Activated CD4-positive, alpha-beta T cell treated with anti-CD3 and anti-CD28 coated beads, Interleukin-2, amount 10 ng/mL, durations not matched to agents 24 days and 14 days (primary cell): ENCODE measurements at regions not wholly inside any gene's neighbourhood (a gene's known extent, or its start where the extent isn't known, plus 50 kb on each side); places are given as distances from the start of the nearest gene placed in this dataset.

ENCODE experiments used
- DNase-seq: peaks from one replicate; pipeline ENCODE4 v3.0.0; 2022
- H3K27ac Mint-ChIP-seq: one replicate; pipeline ENCODE4 v1.8.0; 2022; ENCODE audit warnings: mild to moderate bottlenecking, mixed read lengths
- H3K27me3 Mint-ChIP-seq: one replicate; pipeline ENCODE4 v1.8.0; 2022; ENCODE audit warnings: mixed read lengths
- H3K36me3 Mint-ChIP-seq: one replicate; pipeline ENCODE4 v1.8.0; 2022; ENCODE audit warnings: low read depth, mild to moderate bottlenecking, mixed read lengths
- H3K4me1 Mint-ChIP-seq: one replicate; pipeline ENCODE4 v1.8.0; 2021; ENCODE audit warnings: mixed read lengths
- H3K4me3 Mint-ChIP-seq: one replicate; pipeline ENCODE4 v1.8.0; 2022; ENCODE audit warnings: mild to moderate bottlenecking, moderate library complexity, mixed read lengths
- H3K9me3 Mint-ChIP-seq: one replicate; pipeline ENCODE4 v1.8.0; 2021; ENCODE audit warnings: mixed read lengths
- intact Hi-C: fragments of 100-400 bp; cut with micrococcal nuclease; formaldehyde crosslinking; loops from one replicate; pipeline ENCODE4 v1.15.1; 2023

DNA sequence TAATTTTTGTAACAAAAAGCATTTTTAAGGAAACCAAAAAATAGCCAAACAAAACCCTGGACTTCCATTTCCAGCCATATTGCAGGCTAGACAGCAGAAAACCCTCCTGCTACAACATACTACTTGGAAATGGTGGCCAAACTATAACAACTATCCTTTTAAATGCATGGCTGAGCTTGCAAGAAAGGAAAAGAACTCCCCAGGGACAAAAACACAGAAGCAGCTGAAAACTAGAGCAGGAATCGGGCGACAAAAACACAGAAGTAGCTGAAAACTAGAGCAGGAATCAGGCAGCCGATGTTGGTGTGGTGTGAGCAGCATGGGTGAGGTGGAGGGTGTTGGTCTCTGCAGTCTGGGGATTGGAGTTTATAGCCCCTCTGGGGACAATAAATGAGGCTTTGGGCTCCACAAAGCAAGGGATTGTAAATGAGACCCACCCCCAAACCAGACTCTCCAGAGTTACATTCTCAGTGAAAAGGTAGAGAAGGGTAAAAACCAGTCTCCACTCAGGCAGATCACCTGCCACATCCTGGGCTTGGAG is 95.2 kb downstream of the C9orf50 start:
- intact Hi-C loops, result no loop called here
- Mint-ChIP-seq H3K27ac (no peak overlapping the region), H3K4me3 (no peak overlapping the region), H3K9me3 (peaks cover 22% of the 10 kb centered on the region), H3K27me3 (peaks cover 22% of the 10 kb centered on the region), H3K36me3 (peaks cover 6% of the 10 kb centered on the region), H3K4me1 (peaks cover 3% of the 10 kb centered on the region)
- DNase-seq, result no peak

DNA sequence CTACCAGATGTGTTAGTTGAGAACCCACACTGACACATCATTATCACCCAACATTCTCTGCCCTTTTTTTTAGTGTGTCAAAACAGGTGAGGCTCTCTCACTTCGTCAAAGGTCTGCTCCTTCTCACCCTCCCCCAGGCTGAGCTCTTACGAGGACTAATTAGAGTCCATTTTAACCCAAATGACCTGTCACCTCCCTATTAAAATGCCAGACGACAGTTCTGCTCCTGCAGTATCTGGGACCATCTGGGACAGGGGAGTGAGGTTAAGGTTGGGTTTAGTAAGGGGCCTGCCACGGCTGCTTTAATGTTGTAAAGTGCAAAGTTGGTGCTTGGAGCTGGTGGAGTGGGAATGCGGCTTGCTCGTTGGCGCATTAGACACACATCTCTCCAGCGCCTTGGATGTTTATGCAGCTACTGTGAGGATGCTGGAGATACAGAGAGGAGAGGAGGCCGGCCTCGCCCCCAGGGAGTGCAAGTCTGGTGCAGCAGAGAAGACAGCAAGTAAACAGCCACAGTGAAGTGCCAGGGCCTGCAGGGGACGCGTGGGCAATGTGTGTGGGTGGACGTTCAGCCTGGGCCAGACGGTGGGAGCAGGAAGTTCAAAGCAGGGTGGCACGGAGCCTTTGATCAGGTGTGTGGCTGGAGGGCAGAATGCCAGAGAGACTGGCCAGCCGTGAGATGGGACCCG is 96.2 kb downstream of the C9orf50 start:
- Mint-ChIP-seq H3K27me3 (peaks cover 20% of the 10 kb centered on the region), H3K36me3 (peaks cover 6% of the 10 kb centered on the region), H3K4me1 (peaks cover 1% of the 10 kb centered on the region), H3K4me3 (no peak overlapping the region), H3K9me3 (peaks cover 20% of the 10 kb centered on the region), H3K27ac (no peak overlapping the region)
- intact Hi-C loops, result no loop called here
- no peak for DNase-seq

DNA sequence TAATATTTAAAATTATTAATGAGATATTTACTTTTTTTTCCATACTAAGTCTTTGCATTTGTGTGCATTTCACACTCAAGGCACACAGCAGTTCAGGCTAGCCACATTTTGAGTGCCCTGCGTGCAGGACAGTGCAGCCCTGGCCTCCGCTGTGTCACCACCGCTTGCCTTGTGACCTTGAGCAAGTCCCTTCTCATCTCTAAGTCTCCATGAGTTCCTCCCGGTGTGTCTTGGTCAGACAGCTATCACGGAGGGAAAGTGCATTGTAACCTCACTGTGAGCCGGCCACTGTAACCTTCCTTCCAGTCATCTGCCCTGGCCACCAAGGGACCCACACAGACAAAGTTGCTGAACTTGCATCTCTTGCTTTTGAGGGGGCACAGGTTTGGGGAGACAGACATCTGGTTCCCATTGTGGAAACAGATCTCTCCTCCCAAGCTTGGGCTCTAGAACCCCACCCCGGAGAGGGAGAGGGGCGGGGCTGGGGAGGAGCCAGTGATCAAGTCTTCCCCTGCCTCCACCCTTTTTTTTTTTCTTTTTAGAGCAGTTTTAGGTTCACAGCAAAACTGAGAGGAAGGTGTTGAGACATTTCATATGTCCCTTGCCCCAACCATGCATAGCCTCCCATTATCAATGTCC is 96.8 kb downstream of the C9orf50 start:
- Mint-ChIP-seq H3K4me1 (no peaks in the 10 kb centered on the region), H3K36me3 (peaks cover 6% of the 10 kb centered on the region), H3K9me3 (peaks cover 16% of the 10 kb centered on the region), H3K27ac (no peak overlapping the region), H3K27me3 (peaks cover 18% of the 10 kb centered on the region), H3K4me3 (no peak overlapping the region)
- intact Hi-C loops, result no loop called here
- no peak for DNase-seq

DNA sequence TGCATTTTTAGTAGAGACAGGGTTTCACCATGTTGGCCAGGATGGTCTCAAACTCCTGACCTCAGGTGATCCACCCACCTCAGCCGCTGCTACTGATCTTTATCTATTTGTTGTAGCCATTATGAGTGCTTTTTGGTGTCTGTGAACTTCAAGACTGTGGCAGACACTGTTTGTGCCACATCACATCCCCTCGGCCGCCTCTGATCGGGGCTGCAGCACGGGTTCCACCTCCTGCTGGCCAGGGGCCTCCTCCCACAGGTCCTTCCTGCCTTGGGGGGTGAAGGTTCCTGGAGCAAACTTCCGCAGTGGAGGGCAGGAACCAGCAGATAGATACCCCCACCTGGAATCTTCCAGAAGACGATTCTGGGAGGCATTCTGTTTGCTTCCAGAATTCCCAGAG is 98.5 kb downstream of the C9orf50 start:
- peaks cover 2% of the 10 kb centered on the region for H3K36me3 Mint-ChIP-seq
- intact Hi-C loops, result no loop called here
- no peak overlapping the region for H3K27ac Mint-ChIP-seq
- DNase-seq, result no peak
- H3K27me3 Mint-ChIP-seq, result peaks cover 12% of the 10 kb centered on the region
- no peak overlapping the region for H3K4me3 Mint-ChIP-seq
- H3K4me1 Mint-ChIP-seq, result no peaks in the 10 kb centered on the region
- peaks cover 7% of the 10 kb centered on the region for H3K9me3 Mint-ChIP-seq

DNA sequence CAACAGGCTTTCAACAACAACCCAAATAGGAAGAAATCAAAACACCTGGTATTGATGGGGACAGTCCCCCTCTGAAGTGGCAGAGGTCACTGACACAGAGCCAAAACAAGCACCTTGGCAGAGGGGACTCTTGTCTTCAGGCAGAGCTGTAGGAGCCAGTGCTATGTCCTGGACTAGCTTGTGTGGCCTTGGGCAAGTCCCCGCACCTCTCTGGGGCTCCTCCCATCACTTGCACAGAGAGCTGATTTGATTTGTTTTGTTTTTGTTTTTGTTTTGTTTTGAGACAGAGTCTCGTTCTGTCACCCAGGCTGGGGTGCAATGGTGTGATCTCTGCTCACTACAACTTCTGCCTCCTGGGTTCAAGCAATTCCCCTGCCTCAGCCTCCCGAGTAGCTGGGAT is 100.8 kb downstream of the C9orf50 start:
- H3K27me3 Mint-ChIP-seq, result peaks cover 3% of the 10 kb centered on the region
- H3K36me3 Mint-ChIP-seq, result no peaks in the 10 kb centered on the region
- intact Hi-C loops, result no loop called here
- peaks cover 4% of the 10 kb centered on the region for H3K9me3 Mint-ChIP-seq
- DNase-seq, result no peak
- no peak overlapping the region for H3K27ac Mint-ChIP-seq
- no peak overlapping the region for H3K4me3 Mint-ChIP-seq
- no peaks in the 10 kb centered on the region for H3K4me1 Mint-ChIP-seq

DNA sequence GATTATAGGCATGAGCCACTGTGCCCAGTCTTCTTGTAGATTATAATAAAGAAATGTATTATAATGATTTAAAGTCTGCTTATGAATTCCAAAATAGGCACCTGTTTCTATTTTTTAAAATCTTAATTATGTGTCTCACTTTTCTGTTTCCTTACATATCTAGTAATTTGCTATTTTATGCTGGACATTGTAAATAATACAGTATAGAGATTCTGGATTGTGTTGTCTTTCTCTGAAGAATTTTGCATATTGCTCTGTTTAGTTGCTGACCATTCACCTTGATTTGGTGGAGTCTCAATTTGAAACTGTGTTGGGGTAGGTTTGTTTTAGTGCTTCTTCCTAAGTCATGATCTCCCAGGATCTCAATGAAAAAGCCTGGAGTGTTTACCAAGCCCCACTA is 102.8 kb downstream of the C9orf50 start:
- DNase-seq, result no peak
- Mint-ChIP-seq H3K27ac (no peak overlapping the region), H3K27me3 (no peaks in the 10 kb centered on the region), H3K9me3 (peaks cover 11% of the 10 kb centered on the region), H3K4me1 (no peaks in the 10 kb centered on the region), H3K36me3 (no peaks in the 10 kb centered on the region), H3K4me3 (no peak overlapping the region)
- intact Hi-C loops, result no loop called here

DNA sequence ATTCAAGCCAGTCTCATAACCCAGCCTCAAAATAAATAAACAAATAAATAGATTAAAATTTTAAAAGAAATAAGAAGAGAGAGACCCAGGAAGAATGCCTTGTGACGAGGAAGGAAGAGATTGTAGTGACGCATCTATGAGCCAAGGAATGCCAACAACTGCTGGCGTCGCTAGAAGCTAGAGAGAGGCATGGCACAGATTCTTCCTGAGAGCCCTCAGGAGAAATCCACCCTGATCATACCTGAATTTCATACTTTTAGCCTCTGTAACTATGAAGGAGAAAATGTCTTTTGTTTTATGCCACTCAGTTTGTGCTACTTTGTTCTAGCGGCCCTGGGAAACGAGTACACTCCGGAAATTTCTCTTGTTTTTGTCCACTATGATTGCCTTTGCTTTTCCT is 103.9 kb downstream of the C9orf50 start:
- Mint-ChIP-seq H3K27ac (no peak overlapping the region), H3K27me3 (no peaks in the 10 kb centered on the region), H3K9me3 (peaks cover 12% of the 10 kb centered on the region), H3K36me3 (no peaks in the 10 kb centered on the region), H3K4me1 (no peaks in the 10 kb centered on the region), H3K4me3 (no peak overlapping the region)
- intact Hi-C loops, result no loop called here
- no peak for DNase-seq

DNA sequence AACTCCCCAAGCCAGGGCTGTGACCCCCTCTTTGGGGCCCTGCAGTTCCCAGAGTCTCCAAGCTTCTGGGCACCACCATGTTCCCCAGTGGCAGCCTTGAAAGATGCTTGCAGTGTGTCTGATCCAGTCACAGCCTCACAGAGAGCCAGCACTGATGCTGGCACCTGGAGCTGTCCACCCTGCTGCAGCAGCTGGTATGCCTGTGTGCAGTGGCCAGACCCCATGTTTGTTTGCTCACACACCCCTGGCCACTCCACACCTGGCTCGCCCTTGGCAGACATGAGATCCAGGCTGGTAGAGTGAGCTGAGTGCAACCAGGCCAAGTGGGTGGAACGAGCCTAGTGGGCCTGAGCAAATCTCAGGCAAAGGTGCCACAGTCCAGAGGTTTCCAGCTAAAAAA is 106.0 kb downstream of the C9orf50 start:
- H3K27ac Mint-ChIP-seq, result no peak overlapping the region
- no peak overlapping the region for H3K4me3 Mint-ChIP-seq
- intact Hi-C loops, result no loop called here
- no peaks in the 10 kb centered on the region for H3K4me1 Mint-ChIP-seq
- H3K36me3 Mint-ChIP-seq, result no peaks in the 10 kb centered on the region
- peaks cover 12% of the 10 kb centered on the region for H3K9me3 Mint-ChIP-seq
- DNase-seq, result no peak
- no peaks in the 10 kb centered on the region for H3K27me3 Mint-ChIP-seq

DNA sequence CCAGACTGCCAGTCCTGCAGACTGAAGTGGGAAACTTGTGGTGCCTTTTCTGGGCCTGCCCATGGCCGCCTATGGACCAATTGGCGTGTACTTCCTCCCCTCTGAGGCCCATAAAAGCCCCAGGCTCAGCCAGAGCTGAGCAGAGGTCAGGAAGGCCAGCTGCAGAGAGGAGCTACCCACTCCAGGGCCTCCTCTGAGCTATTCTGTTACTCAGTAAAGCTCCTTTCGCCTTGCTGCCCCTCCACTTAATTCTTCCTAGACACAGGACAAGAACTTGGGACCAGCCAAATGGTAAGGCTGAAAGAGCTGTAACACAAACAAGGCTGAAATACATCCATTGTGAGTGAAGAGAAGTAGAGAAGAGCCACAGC is 106.4 kb downstream of the C9orf50 start:
- Mint-ChIP-seq H3K9me3 (peaks cover 12% of the 10 kb centered on the region), H3K4me3 (no peak overlapping the region), H3K4me1 (peaks cover 1% of the 10 kb centered on the region), H3K27ac (no peak overlapping the region), H3K36me3 (no peaks in the 10 kb centered on the region), H3K27me3 (no peaks in the 10 kb centered on the region)
- intact Hi-C loops, result no loop called here
- DNase-seq, result no peak

DNA sequence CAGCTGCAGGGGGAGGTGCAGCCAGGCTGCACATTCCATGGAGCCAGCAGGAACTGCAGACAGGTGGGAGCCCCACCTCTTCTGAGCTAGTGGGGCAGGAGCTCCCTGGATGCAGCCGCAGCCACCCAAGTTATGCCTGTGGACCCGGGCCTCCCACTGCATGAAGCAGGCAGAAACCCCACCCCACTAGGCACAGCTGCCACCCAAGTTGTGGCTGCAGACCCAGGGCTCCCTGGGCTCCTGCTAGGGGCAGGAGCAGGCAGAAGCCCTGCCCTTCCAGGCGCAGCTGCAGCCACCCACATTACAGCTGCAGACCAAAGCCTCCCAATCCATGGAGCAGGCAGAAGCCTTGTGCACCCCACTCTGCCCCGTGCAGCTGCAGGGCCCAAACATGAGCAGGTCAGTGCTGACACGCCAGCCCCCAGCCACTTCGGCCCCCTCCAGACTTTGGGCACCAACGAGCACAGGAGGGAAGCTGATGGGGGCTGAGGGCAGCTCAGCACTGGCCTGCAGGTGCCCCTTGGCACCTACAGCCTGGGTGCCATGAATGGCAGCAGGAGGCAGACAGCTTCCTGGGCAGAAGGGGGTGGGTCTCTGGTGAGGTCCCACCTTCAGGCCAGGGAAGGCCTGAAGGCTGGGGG is 106.9 kb downstream of the C9orf50 start:
- no peak for DNase-seq
- Mint-ChIP-seq H3K27ac (no peak overlapping the region), H3K9me3 (peaks cover 12% of the 10 kb centered on the region), H3K4me3 (no peak overlapping the region), H3K4me1 (peaks cover 4% of the 10 kb centered on the region), H3K27me3 (peaks cover 1% of the 10 kb centered on the region), H3K36me3 (no peaks in the 10 kb centered on the region)
- intact Hi-C loops, result no loop called here

DNA sequence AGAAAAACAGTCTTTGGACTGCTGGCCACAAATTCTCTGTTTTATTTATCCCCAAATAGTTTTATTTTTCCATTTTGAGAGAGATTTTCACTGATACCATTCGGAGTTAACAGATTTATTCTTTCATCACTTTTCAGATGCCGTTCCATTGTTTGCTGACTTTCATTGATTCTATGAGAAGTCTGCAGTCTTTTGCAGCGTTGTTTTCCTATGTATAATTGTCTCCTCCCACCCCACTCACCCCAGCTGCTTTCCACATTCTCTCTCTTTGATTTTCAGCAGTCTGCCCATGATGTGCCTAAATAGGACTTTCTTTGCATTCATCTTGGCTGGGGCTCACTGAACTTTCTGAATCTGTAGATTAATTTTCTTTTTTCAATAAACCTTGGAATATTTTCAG is 107.6 kb downstream of the C9orf50 start:
- Mint-ChIP-seq H3K36me3 (no peaks in the 10 kb centered on the region), H3K9me3 (peaks cover 12% of the 10 kb centered on the region), H3K27ac (no peak overlapping the region), H3K4me1 (peaks cover 4% of the 10 kb centered on the region), H3K4me3 (no peak overlapping the region), H3K27me3 (peaks cover 1% of the 10 kb centered on the region)
- intact Hi-C loops, result no loop called here
- no peak for DNase-seq

DNA sequence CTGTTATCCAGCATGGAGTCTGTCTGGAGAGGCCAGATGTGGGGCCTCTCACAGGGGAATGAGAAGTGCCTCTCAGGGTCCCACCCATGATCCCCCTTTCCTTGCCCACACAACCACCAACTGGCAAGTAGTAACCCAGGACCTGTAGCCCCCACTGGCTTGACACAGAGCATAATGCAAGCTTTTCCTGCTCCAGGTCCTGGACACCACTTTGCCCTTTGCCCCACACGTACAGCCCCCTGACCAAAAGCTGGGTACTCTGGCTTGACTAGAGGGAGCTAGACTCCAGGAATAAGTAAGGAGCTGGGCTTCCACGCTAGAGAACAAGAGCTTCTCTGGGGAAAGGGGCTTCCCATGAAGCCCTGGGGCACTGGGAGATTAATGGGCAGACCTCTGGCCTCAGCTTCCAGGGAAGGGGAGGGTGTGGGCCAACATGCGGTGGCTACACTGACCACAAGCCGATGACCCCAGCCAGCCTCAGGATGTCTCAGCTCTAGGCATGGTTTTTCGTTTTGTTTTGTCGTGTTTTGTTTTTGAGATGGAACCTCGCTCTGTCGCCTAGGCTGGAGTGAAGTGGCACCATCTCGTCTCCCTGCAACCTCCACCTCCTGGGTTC is 109.5 kb downstream of the C9orf50 start:
- Mint-ChIP-seq H3K9me3 (peaks cover 12% of the 10 kb centered on the region), H3K27ac (no peak overlapping the region), H3K27me3 (peaks cover 1% of the 10 kb centered on the region), H3K4me3 (no peak overlapping the region), H3K36me3 (peaks cover 2% of the 10 kb centered on the region), H3K4me1 (peaks cover 4% of the 10 kb centered on the region)
- DNase-seq, result no peak
- intact Hi-C loops, result no loop called here

DNA sequence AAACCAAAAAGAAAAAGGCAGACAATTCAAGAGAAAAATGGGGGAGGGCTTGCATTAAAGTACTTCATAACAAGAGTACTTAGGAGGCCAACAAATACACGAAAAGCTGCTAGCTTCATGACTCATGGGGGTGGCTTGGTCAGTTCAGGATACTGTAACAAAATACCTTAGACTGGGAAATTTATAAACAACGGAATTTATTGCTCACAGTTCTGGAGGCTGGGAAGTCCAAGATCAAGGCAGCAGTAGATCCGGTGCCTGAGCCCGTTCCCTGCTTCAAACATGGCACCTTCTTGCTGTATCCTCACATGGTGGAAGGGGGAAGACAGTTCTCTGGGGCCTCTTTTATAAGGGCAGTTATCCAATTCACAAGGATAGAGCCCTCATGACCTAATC is 111.4 kb downstream of the C9orf50 start:
- Mint-ChIP-seq H3K36me3 (peaks cover 7% of the 10 kb centered on the region), H3K27ac (no peak overlapping the region), H3K27me3 (peaks cover 1% of the 10 kb centered on the region), H3K9me3 (peaks cover 7% of the 10 kb centered on the region), H3K4me3 (no peak overlapping the region), H3K4me1 (peaks cover 4% of the 10 kb centered on the region)
- intact Hi-C loops, result no loop called here
- no peak for DNase-seq

DNA sequence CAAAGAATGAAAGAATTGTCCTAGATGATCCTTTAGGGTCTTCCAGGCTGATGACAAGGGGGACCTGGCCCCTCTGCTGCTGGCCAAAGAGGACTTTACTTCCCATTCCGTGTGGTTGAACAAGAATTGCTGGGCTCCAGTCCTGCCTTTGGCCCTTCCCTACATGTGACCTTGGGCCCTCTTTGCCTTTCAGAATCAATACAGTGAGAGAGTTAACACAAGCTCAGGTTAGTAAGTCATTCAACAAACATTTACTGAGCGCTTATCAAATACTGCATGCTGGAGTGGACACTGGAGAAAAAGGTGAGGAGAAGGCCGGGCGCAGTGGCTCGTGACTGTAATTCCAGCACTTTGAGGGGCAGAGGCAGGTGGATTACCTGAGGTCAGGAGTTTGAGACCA is 113.1 kb downstream of the C9orf50 start:
- Mint-ChIP-seq H3K4me3 (no peak overlapping the region), H3K27me3 (peaks cover 1% of the 10 kb centered on the region), H3K36me3 (peaks cover 17% of the 10 kb centered on the region), H3K4me1 (peaks cover 9% of the 10 kb centered on the region), H3K9me3 (no peaks in the 10 kb centered on the region), H3K27ac (no peak overlapping the region)
- DNase-seq, result no peak
- intact Hi-C loops, result no loop called here
